HUDEP-2 (cell line): ENCODE measurements at regions not wholly inside any gene's neighbourhood (a gene's known extent, or its start where the extent isn't known, plus 50 kb on each side); places are given as distances from the start of the nearest gene placed in this dataset.

Experiments used
- DNase-seq, 76 experiments: peaks; one replicate each; lab custom pipeline; 2025; ENCODE audit not compliant: unreplicated experiment in 76 of 76; lab: John Stamatoyannopoulos, UW

DNA sequence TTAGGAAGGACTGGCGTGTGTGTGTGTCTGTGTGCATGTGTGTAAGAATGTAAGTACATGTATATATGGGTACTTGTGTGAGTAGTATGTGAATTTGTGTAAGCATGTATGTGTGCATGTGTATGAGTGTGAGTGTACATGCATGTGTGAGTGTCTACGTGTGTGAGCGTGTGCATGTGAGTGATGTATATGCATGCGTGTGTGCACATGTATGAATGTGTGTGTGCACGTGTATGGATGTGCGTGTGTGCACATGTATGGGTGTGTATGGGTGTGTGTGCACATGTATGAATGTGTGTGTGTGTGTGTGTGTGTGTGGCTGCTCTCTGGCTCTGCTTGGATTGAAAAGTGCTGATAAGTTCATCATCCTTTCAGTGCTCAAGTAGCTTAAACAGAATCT is 154.5 kb downstream of the TENT4A start:
- DNase-seq: no peak

DNA sequence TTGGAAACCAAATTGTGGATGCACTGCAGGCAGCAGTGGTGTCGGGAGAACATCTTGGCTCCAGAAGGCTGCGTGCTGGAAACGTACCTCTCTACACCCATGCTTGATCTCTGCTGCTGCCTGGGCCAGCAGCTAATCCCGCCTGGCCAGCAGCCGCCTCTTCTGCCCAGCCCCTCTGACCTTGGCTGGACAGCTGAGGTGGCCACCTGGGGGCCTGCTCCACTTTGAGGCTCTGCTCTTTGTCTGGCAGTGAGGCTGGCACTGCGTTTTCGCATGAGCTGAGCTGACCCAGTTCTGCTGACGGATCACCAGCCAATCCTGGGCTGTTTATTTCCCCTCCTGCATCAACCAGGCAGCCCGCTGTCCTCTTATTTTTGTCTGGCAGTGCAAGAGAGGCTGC is 154.9 kb downstream of the TENT4A start:
- no peak for DNase-seq

DNA sequence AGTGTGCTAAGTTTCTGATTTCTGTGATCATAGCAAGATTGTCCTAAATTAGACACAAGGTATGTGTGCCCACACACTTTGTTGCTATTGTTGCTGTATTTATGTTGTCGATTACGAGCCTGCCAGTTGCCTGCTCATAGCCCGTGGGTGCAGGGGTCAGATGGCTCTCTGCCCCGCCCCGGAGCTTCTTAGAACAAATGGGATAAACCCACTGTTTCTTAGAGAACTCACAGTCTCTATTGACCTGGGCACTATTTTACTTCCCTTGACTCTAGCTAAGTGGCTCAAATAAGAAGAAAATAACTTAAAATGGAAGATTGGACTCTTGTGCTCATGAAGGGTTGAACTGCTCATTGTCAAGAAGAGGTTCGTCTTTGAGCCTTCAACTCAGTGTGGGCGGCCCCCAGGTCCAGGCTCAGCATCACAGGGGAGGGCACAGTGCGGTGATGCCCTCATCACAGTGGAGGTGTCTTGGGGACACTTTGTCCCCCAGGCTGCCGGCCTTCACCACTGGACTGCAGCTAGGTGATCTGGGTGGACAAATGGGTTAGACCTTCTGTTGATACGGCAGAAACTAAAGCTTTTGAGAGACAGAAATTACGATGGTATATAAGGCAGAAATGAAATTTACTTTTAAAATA is 155.5 kb downstream of the TENT4A start:
- DNase-seq: peak in 2 of 76 experiments; percentile 1

DNA sequence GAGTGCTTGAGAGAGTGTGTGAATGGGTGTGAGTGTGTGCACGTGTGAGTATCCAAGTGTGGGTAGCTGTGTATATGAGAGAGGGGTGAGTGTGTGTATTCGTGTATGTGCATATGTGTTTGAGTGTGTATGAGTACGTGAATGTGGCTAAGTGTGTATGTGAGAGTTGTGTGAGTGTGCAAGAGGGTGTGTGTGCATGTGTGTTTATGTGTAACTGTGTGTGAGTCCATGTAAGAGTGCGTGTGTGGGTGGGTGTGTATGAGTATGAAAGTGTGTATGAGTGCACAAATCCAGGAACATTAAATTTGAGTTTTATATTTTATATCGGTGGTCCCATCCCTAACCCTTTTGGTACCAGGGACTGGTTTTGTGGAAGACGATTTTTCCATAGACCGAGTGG is 156.4 kb downstream of the TENT4A start:
- DNase-seq: no peak

DNA sequence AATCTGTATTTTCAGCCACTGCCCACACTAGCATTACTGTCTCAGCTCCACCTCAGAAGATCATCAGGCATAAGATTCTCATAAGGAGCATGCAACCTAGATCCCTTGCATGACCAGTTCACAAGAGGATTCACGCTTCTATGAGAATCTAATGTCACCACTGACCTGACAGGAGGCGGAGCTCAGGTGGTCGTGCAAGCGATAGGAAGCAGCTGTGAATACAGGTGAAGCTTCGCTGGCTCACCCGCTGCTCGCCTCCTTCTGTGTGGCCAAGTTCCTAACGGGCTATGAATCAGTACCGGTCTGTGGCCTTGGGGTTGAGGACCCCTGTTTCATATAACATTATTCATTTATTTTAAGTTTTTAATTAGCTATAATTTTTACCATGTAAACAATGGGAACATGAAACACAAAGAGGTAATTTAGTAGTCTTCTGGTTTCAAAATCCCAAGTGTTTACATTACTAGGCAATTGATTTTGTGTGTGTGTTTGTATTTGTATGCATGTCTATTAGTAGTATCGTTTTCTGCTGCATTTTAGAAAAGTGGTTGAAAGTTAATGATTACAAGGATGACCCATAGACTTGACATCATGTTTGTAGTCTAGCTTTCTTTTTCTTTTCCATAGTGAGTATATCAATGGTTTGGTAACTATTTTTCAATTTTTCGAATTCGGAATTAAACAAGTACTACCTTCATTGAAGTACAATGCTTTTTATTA is 159.4 kb downstream of the TENT4A start:
- DNase-seq: no peak

DNA sequence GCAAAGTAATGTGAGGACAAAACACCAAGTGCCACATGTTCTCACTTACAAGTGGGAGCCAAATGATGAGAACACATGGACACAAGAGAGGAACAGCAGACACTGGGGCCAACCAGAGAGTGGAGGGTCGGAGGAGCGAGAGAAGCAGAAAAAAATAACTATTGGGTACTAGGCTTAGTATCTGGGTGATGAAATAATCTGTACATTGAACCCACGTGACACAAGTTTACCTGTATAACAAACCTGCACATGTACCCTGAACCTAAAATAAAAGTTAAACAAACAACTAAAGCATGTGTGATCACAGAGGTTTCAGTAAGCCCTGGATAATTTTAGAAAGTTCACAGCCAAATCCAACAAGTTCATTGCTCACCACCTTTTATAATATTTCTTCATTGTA is 160.1 kb downstream of the TENT4A start:
- DNase-seq: no peak

DNA sequence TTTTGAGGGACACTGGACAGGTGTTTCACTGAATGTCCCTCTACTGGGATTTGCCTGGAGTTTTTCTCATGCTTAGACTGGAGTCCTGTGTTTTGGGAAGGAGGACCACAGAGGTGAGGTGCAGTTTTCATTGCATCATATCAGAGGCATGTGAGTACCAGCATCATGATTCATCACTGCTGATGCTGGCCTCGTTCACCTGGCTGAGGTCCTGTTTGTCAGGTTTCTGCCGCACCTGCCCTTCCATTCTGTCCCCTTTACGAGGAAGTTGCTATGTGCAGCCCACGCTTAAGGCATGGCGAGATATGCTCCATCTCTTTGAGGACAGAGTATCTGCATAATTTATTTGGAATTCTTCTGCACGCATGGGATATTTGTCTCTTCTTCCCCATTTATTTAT is 162.1 kb downstream of the TENT4A start:
- DNase-seq: no peak

DNA sequence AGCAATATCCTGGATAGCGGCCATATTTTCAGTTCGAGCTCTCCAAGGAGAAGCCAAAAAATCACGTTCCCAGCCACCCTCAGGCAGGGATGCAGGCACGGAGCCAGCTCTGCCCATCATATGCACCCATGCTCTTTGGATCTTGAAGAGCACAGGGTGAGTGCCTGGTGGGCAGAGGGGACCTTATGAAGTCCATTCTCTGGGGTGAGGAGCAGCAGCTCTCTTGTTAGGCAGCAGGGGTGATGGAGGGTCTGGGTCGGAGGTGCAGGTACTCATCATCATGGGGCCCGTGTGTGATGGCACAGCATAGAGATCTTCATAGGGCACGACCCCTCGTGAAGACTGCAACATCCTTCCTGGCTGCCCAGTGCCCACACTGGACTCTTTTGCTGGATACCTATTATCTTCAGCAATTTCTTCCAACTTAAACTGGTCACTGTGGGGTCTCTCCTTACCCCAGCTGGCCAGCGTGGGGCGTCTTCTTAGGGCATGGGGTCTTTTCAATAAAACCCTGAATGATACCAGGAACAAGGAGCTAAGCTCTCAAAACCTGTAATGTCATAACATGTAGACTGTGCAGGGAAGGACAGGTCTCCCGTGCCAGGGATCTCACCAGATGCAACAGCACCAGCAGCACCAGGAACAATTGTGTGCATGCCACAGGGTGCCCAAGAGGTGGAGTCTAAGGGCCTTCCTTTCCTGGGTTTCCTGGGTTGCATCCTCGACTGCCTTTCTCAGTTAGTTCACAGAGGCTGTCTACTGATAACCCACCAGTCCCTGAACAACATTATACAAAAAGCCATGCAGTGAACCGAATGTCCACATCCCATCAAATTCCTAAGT is 165.0 kb downstream of the TENT4A start:
- DNase-seq: no peak

DNA sequence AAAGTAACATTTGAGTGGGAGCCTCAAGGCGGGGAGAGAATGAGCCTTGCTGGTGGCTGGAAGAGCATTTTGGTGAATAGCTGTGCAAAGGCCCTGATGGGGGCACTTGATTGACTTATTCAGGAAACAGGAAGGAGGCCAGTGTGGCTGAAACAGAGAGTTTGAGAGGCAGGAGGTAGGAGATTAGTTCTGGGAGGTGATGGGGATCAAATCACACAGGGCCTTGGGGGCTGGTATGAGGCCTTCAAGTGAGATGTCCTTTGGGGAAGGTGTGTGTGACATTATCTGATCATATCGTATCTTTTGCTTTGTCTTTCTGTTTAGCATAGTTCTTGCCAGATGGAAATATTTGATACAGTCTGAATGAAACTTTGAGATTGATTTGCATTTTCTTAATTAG is 172.3 kb downstream of the TENT4A start:
- DNase-seq: no peak

DNA sequence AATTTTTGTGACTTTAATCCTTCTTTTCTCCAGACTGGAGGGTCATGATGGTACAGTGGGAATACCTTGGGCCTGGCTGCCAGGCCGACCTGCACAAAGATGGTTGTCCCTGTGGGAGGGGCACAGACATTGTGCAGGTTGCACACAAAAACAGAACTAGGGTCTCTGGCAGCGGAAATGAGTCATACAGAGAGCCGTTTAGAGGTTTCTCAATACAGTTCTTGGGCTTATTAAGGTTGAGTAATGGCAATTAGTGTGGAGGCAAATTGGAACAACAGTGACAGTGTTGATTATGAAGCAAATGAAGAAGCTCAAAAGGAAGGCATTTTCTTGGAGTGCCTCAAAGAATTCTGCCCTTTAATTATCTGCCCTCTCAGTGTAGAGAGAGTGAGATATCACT is 173.6 kb downstream of the TENT4A start:
- no peak for DNase-seq

DNA sequence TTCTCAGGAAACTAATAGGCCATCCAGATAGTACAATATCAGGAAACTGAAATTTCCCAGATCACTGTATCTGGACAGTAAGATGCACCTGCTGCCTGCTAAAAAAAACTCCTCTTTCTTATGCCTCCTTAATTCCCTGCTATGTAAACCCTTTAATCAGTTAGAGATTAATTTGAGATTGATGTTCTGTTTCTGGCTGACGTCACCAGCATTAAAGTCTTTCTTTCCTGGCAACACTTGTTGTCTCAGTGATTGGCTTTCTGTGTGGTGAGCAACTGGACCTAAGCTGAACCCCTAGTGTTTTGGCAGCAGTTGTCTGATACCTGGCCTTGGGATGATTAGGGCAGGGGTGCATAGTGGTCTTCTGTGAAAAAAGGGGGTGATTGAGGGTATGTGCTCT is 175.8 kb downstream of the TENT4A start:
- DNase-seq: no peak

DNA sequence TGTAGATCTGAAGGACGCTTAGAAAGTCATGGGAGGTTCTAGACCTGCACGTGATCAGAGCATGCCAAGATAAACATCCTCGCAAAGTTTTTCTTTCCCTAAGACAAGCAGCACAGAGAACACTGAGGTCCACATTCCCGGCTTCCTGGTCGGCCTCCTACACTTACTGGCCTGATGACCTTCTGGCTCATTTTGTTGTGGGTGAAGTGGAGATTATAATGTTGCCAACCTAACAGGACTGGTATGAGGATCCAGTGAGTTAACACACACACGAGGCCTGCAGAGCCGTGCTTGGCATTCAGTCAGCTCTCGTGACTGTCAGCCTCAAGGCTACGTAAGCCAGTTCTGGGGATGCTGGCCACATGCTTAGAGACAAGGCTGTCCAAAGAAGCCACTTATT is 186.0 kb downstream of the TENT4A start:
- DNase-seq: no peak

DNA sequence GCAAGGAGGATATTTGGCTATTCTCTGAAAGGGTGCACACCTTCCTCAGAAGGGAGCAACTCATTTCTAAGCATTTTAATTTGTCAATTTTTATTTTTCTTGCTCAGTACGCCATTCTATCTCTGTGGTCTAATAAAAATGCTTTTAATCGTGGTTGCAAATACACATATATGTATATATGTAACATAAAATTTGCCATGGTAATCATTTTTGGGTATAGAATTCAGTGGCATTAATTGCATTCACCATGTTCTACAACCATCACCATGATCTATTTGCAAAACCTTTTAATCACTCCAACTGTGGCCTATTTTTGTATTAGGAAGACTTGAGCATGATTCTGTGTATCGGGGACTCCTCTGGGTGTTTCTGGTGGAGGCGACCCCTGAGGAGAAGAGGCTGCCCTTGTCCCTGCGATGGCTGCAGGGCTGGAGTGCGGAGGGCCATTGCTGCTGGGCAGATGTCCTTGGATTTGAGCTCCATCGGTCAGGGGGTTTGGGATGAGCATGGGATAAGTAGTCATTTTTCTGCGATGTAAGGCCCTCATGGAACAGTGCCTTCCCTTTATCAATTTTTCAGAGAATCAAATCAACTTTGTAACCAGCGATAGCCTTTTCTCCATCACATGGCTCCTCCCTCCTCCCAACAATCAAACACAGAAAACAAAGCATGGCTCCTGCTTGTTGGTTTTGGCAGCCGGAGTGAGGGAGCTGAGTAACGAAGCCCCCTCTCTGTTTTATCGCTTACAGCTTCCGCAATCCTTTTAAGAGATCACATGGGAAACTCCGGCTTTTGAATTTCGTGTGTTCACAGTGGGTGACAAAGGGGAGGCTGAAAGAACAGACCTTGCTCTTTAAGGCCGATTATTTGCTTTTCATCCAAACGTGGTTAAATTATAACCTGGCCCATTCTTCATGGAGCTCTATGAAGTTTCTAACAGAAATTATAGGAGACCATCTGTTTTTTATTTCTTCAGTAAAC is 187.3 kb downstream of the TENT4A start:
- DNase-seq: no peak

DNA sequence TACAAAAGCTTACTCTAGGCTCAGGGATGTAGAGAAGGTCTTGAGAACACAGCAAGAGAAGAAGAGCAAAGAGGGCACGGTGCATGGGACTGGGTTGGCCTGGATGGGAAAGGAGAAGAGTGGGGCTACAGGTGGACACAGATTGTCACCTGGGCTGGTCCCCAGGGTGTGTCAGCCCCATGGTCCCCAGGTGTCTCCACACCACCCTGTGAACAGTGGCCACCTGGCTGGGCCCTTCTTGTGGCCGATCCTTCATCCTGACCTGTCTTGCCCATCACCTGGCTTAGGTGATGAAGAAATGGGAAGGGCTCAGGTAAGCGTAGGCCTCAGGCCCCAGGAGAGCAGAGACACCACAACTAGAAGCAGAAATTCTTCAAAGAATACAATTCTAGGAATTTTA is 188.9 kb downstream of the TENT4A start:
- no peak for DNase-seq

DNA sequence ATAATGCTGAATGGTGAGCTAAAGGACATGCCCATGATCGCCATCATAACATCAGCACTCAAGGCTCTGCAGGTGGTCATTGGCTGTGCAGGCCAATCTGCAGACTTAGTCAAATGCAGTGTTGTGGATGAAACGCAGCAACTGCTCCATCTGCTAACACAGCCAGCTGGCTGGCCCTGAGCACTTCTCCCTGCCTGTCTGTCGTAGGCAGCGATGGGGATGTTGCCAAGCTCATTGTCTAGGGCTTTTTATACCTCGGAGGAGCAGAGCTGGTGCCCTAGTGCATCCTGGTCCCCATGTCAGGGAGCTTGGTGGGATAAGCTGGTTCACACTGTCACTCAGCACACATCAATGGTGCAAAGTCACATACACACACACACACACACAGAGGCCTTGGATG is 189.4 kb downstream of the TENT4A start:
- no peak for DNase-seq

DNA sequence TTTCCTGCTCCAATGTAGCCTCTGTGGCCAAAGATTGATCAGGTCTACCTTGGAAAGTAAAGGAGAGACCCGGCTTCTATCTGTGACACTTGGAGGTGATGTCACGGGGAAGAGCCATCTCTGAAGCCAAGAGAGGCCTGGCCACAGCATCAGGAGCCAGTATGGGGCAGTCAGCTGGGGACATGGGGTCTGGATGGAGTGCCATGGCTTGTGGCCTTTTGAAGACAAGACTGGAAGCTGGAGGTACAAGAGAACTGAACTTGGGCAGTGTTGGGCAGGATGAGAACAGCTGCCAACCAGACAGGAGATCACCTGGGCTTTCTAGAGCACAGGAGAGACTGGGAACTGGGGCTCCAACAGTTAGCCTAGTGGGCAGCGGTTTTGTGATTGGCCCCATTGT is 190.7 kb downstream of the TENT4A start:
- DNase-seq: no peak

DNA sequence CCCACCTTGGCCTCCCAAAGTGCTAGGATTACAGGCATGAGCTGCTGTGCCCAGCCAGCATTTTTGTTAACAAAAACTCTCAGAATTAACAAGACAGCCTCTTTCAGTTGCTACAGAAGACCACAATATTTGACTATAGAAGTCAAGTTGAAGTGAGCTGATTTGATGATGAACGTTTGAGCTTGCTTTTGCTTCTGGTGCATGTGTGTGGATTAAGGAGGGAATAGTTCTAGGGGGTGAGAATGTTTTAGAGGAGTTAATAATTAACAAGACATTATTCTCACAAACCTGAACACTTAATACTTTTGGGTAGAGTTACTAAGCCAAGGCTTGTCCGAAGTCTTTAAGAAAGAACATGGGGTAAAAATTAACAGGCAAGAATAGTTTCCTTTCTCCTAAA is 191.6 kb downstream of the TENT4A start:
- no peak for DNase-seq

DNA sequence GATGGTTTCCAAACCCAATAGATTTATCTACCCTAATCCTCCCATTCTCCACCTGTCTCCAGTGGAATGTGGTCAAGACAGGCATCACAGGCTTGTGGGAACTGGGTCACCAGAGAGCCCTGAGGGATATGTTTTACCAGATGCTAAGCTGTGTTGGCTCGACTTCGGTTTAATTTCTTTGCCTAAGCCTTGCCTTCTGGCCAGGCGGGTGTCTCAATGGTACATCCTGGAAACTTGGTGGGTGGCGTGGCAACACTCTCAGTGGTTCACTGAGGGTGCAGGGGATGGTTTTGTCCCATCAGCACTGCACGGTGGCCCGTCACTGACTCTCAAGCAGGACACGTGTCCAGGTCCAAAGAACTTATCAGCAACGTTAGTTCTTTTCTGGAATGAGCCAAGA is 192.2 kb downstream of the TENT4A start:
- DNase-seq: peak in 1 of 76 experiments; percentile 0

DNA sequence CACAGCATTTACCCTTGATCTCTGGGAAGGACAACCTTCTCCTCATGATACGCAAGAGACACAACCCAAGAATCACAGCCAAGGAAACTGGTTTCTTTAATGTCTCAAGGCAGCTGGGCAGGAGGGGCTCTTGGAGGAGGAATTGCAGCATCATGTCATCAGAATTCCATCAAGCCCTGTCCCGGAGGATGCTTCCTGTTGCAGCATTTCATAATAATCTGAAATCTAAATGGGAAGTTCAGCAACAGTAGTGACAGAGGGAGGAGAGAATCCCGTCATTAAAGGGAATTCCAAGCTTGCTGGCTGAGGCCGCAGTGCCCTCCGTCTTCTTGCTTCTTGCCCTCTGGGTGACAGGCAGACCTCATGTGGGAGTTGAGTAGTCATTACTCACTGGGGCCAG is 192.7 kb downstream of the TENT4A start:
- no peak for DNase-seq

DNA sequence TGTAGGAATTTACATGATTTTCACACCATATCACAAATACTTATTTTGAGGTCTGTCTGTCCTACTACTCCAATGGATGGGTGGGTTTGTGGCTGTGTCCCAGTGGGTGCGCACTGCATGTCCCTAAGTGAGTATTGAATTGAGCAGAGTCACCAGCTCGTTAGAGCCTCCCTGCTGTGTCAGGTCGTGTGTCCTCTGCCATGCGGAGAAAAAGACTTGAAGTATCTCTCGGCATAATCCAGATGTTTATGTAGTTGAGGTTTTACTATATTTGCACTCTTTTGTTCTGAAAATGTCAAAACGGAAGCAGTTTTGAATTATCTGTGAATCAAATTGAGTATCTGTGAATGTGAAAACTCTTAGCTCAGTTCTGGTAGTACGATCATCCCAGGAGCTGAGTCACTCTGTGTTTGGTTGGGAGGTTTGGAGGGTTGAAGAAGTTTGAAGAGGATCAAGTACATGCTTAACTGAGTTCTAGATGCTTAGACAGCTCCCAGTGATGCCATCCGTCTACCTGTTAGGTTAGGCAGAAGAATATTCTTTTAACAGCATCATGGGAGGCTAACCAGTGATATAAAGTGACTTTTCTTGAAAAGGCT is 194.2 kb downstream of the TENT4A start:
- DNase-seq: no peak
